Glomerular visceral epithelial cell (primary cell): ENCODE measurements at regions not wholly inside any gene's neighbourhood (a gene's known extent, or its start where the extent isn't known, plus 50 kb on each side); places are given as distances from the start of the nearest gene placed in this dataset.

Experiments
- DNase-seq: peaks from one replicate; pipeline ENCODE4 v3.0.0-alpha.2; 2016; ENCODE audit errors: extremely low spot score

- no peak for DNase-seq
Observed at GRCh38 chr13:22226086-22226485, 555.2 kb downstream of the FGF9 start.

GRCh38 chr13:22227895-22228294, 557.0 kb downstream of the FGF9 start:
- DNase-seq: no peak

GRCh38 chr13:22229916-22230315, 559.0 kb downstream of the FGF9 start:
- no peak for DNase-seq

- DNase-seq: no peak
Observed at GRCh38 chr13:22232186-22232585, 561.3 kb downstream of the FGF9 start.

- no peak for DNase-seq
Observed at GRCh38 chr13:22235285-22235949, 564.5 kb downstream of the FGF9 start.

GRCh38 chr13:22235950-22236290, 565.0 kb downstream of the FGF9 start:
- DNase-seq: no peak

- no peak for DNase-seq
Observed at GRCh38 chr13:22238269-22238668, 567.4 kb downstream of the FGF9 start.

GRCh38 chr13:22240716-22241115, 569.8 kb downstream of the FGF9 start:
- no peak for DNase-seq

GRCh38 chr13:22243469-22244163, 572.7 kb downstream of the FGF9 start:
- no peak for DNase-seq

GRCh38 chr13:22252281-22252830, 581.5 kb downstream of the FGF9 start:
- DNase-seq: no peak

GRCh38 chr13:22253107-22253506, 582.2 kb downstream of the FGF9 start:
- DNase-seq: no peak

GRCh38 chr13:22256111-22256639, 585.3 kb downstream of the FGF9 start:
- no peak for DNase-seq

GRCh38 chr13:22262001-22262885, 591.4 kb downstream of the FGF9 start:
- DNase-seq: no peak

GRCh38 chr13:22263185-22263584, 592.3 kb downstream of the FGF9 start:
- DNase-seq: no peak

GRCh38 chr13:22265563-22265962, 594.7 kb downstream of the FGF9 start:
- no peak for DNase-seq

GRCh38 chr13:22270881-22271280, 600.0 kb downstream of the FGF9 start:
- no peak for DNase-seq

GRCh38 chr13:22271903-22272302, 601.0 kb downstream of the FGF9 start:
- DNase-seq: no peak

- DNase-seq: no peak
Observed at GRCh38 chr13:22275393-22275792, 604.5 kb downstream of the FGF9 start.

- DNase-seq: no peak
Observed at GRCh38 chr13:22276616-22277015, 605.7 kb downstream of the FGF9 start.

- no peak for DNase-seq
Observed at GRCh38 chr13:22278336-22278929, 607.6 kb downstream of the FGF9 start.

GRCh38 chr13:22285867-22286266, 615.0 kb downstream of the FGF9 start:
- DNase-seq: no peak

- DNase-seq: no peak
Observed at GRCh38 chr13:22286338-22286737, 615.5 kb downstream of the FGF9 start.
